ENCODE measurements at regions not wholly inside any gene's neighbourhood (a gene's known extent, or its start where the extent isn't known, plus 50 kb on each side); places are given as distances from the start of the nearest gene placed in this dataset.
"Not testable (repeated sequence)": the region's sequence is repeated elsewhere in the genome, so short reads cannot be mapped to it uniquely, and the experiment has no call there.

- TF ChIP-seq CTCF (IDR thresholded peaks at IDR 0.05; ENCODE audit: low read depth, low read length); POLR2A (IDR thresholded peaks at IDR 0.05; ENCODE audit: extremely low read depth, insufficient read length); MAX (IDR thresholded peaks at IDR 0.05; ENCODE audit: low read depth, low read length); MYC (IDR thresholded peaks at IDR 0.05; ENCODE audit: low read depth, low read length): not testable (repeated sequence)
Observed at GRCh38 chr21:5251162-5251561, 5270.2 kb upstream of the TPTE start.

Measured in NB4 (cell line).